ENCODE measurements at regions not wholly inside any gene's neighbourhood (a gene's known extent, or its start where the extent isn't known, plus 50 kb on each side); places are given as distances from the start of the nearest gene placed in this dataset.

DNA sequence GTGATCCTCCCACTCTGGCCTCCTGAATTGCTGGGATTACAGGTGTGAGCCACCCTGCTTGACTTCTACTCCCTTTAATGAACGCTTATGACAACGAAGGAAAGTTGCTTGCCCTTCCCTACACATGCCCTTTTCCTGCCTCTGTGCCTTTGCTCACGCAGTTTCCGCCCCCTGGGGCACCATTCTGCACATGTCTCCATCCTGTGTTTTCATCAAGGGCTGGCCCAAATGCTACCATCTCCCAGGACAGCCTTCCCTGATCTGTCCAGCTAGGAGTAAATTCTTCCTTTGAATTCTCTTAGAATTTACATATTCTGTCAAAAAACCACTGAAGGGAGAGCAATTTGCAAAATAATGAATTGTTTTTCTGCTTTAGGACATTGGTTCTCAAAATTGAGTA lies 50.0 kb upstream of the KMT2C start:
- no peaks in the 10 kb centered on the region for H3K9me3 ChIP-seq (ENCODE audit: control insufficient read depth in 1 of 2, low read length in 2 of 2)
- CTCF ChIA-PET (ENCODE audit: partially characterized antibody): interaction anchor here (0.6 kb wide), 1 partner anchor 430 kb away, joined by 3 read pairs; no protein-coding TSS in a partner anchor
- Mint-ChIP-seq H3K36me3 (no peaks in the 10 kb centered on the region), H3K27ac (no peak overlapping the region), H3K4me1 (no peaks in the 10 kb centered on the region), H3K9me3 (no peaks in the 10 kb centered on the region), H3K4me3 (no peak overlapping the region), H3K27me3 (peaks cover 0 to 2% of the 10 kb centered on the region in 2 donors)
- no peaks in the 10 kb centered on the region for H3K36me3 ChIP-seq (ENCODE audit: insufficient read depth, low read length)
- no peak overlapping the region for H3K27ac ChIP-seq (ENCODE audit: low read depth, low read length)
- POLR2A ChIA-PET (ENCODE audit: partially characterized antibody): no interaction called here
- no peaks in the 10 kb centered on the region for H3K4me1 ChIP-seq (ENCODE audit: insufficient read depth, low read length)
- DNase-seq: no peak
- intact Hi-C loops (cut with micrococcal nuclease): no loop called here
- no peaks in the 10 kb centered on the region for H3K27me3 ChIP-seq (ENCODE audit: insufficient read depth, low read length)
- no peak overlapping the region for H3K4me3 ChIP-seq (ENCODE audit: low read length in 2 of 2)
